Mesendoderm (in vitro differentiated cells): ENCODE measurements at regions not wholly inside any gene's neighbourhood (a gene's known extent, or its start where the extent isn't known, plus 50 kb on each side); places are given as distances from the start of the nearest gene placed in this dataset.

Source experiments
- DNase-seq: peaks from one replicate; pipeline ENCODE4 v3.0.0; 2013
- H2AK5ac ChIP-seq: 2 replicates; pipeline ENCODE4 v1.6.1; 2013; ENCODE audit warnings: low read length, inconsistent platforms
- H2BK120ac ChIP-seq: 2 replicates; pipeline ENCODE4 v1.6.1; 2013; ENCODE audit warnings: low read depth, mild to moderate bottlenecking, low read length, moderate library complexity, mixed read lengths
- H2BK15ac ChIP-seq: replicated peaks from 2 replicates; pipeline ENCODE4 v1.6.1; 2013; ENCODE audit warnings: low read depth, mild to moderate bottlenecking, moderate library complexity
- H2BK5ac ChIP-seq: 2 replicates; pipeline ENCODE4 v1.6.1; 2013; ENCODE audit warnings: low read length, inconsistent platforms
- H3K18ac ChIP-seq: 2 replicates; pipeline ENCODE4 v1.6.1; 2013; ENCODE audit warnings: mild to moderate bottlenecking, low read length, mixed read lengths
- H3K23ac ChIP-seq: one replicate; pipeline ENCODE4 v1.6.1; 2013; ENCODE audit warnings: low read length
- H3K27ac ChIP-seq: 2 replicates; pipeline ENCODE4 v1.5.1; 2013; ENCODE audit warnings: low read depth, mild to moderate bottlenecking, inconsistent platforms, low read length, moderate library complexity
- H3K27me3 ChIP-seq: 2 replicates; pipeline ENCODE4 v1.6.1; 2013; ENCODE audit warnings: low read length, control low read depth, mild to moderate bottlenecking, inconsistent platforms; ENCODE audit not compliant: insufficient read depth, poor library complexity
- H3K36me3 ChIP-seq: 2 replicates; pipeline ENCODE4 v1.6.1; 2013; ENCODE audit warnings: low read length, inconsistent platforms; ENCODE audit not compliant: control insufficient read depth, insufficient read depth
- H3K4ac ChIP-seq: one replicate; pipeline ENCODE4 v1.6.1; 2013; ENCODE audit warnings: low read depth, mild to moderate bottlenecking, low read length, moderate library complexity
- H3K4me1 ChIP-seq: 2 replicates; pipeline ENCODE4 v1.6.1; 2013; ENCODE audit warnings: low read depth, low read length, inconsistent platforms; ENCODE audit not compliant: control insufficient read depth
- H3K4me2 ChIP-seq: 2 replicates; pipeline ENCODE4 v1.6.1; 2013; ENCODE audit warnings: low read length
- H3K4me3 ChIP-seq: 2 replicates; pipeline ENCODE4 v1.5.1; 2013; ENCODE audit warnings: mild to moderate bottlenecking, low read length
- H3K56ac ChIP-seq: one replicate; pipeline ENCODE4 v1.6.1; 2013; ENCODE audit warnings: low read length
- H3K79me1 ChIP-seq: 2 replicates; pipeline ENCODE4 v1.6.1; 2013; ENCODE audit warnings: low read length, inconsistent platforms
- H3K79me2 ChIP-seq: 2 replicates; pipeline ENCODE4 v1.6.1; 2013; ENCODE audit warnings: mild to moderate bottlenecking, low read length; ENCODE audit not compliant: control insufficient read depth, insufficient read depth
- H3K9ac ChIP-seq: 2 replicates; pipeline ENCODE4 v1.6.1; 2013; ENCODE audit warnings: low read length, inconsistent platforms
- H4K5ac ChIP-seq: one replicate; pipeline ENCODE4 v1.6.1; 2013; ENCODE audit warnings: low read length
- H4K8ac ChIP-seq: one replicate; pipeline ENCODE4 v1.6.1; 2013; ENCODE audit warnings: low read depth, mild to moderate bottlenecking, control low read depth, low read length, moderate library complexity
- WGBS: extraction: QIAGEN DNeasy Blood & Tissue Kit; methylation state at CpG from one replicate; pipeline ENCODE4 v1.1.7; 2013; ENCODE audit warnings: low lambda C conversion rate, missing lambda C conversion rate; ENCODE audit not compliant: insufficient coverage; ENCODE audit errors: extremely low coverage; 5-methylcytosine and 5-hydroxymethylcytosine counted together

- H3K4me3 ChIP-seq: no peak overlapping the region
- H3K23ac ChIP-seq: no peak overlapping the region
- no peak overlapping the region for H2BK15ac ChIP-seq
- H2AK5ac ChIP-seq: no peak overlapping the region
- H3K56ac ChIP-seq: no peak overlapping the region
- H3K79me1 ChIP-seq: no peaks in the 10 kb centered on the region
- H3K18ac ChIP-seq: no peak overlapping the region
- H2BK5ac ChIP-seq: no peak overlapping the region
- no peaks in the 10 kb centered on the region for H3K4me1 ChIP-seq
- no peak overlapping the region for H3K27ac ChIP-seq
- H3K4ac ChIP-seq: no peak overlapping the region
- H4K8ac ChIP-seq: no peak overlapping the region
- H3K79me2 ChIP-seq: no peaks in the 10 kb centered on the region
- H3K4me2 ChIP-seq: no peak overlapping the region
- no peak overlapping the region for H4K5ac ChIP-seq
- DNase-seq: no peak
- no peak overlapping the region for H3K9ac ChIP-seq
- no CpG with 5 or more reads among the region's 12 CpGs for WGBS
- no peaks in the 10 kb centered on the region for H3K36me3 ChIP-seq
- H3K27me3 ChIP-seq: no peaks in the 10 kb centered on the region
- H2BK120ac ChIP-seq: no peak overlapping the region
These were observed 368.3 kb downstream of the SHANK2 start for GRCh38 chr11:70883973-70884623.

DNA sequence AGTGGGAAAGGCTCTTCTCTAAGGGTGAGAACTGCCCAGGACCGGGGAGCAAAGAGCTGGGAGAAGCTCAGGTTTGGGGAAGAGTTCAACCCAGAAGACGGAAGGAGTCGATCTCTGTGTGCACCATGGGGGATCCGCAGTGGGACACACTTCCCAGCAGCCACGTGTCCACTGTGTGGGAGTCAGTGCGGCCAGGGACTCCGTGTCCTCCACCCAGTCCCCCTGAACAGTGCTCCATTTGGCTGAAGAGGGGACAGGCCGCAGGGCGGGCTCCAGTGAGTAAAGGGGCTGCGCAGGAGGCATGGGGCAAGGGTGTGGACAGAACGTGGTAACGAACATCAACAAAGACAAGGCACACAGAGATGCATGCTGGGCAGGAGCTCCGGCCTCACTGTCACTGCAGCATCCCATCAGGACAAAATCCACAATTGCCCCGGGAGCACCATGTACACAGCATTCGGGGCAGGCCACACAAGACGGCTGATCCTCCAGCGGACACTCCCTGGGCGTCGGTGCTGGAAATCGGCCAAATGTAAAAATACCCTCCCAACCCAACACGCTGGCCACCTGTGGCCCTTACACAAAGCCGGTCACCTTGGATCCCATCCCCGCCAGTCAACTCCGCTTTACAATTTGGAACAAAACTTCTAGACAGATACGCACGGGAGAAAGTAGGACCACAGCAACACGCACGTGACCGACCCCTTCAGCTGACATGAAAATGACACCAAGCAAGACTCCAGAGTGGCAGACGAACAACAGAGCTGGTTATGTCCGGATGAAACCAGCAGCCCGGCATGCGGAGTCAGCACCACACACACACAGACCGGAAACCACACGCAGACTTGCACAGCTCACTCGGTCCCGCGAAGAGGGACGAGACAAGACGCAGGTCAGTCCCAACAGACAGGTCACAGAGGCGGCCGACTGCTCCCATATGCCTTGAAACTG lies 366.8 kb downstream of the SHANK2 start:
- Histone ChIP-seq H3K9ac (no peak overlapping the region), H3K4me3 (no peak overlapping the region), H2BK15ac (no peak overlapping the region), H3K27ac (no peak overlapping the region), H3K27me3 (no peaks in the 10 kb centered on the region), H2BK120ac (no peak overlapping the region), H3K36me3 (no peaks in the 10 kb centered on the region), H3K4me2 (no peak overlapping the region), H3K4ac (no peak overlapping the region), H2AK5ac (no peak overlapping the region), H3K18ac (no peak overlapping the region), H3K4me1 (no peaks in the 10 kb centered on the region), H3K56ac (no peak overlapping the region), H3K23ac (no peak overlapping the region), H2BK5ac (no peak overlapping the region), H3K79me1 (no peaks in the 10 kb centered on the region), H4K8ac (no peak overlapping the region), H3K79me2 (no peaks in the 10 kb centered on the region), H4K5ac (no peak overlapping the region)
- no CpG with 5 or more reads among the region's 42 CpGs for WGBS
- no peak for DNase-seq

GRCh38 chr11:70886256-70886655 lies 366.1 kb downstream of the SHANK2 start:
- Histone ChIP-seq H4K8ac (no peak overlapping the region), H2AK5ac (no peak overlapping the region), H3K27ac (no peak overlapping the region), H2BK120ac (no peak overlapping the region), H3K9ac (no peak overlapping the region), H3K27me3 (no peaks in the 10 kb centered on the region), H3K4me1 (no peaks in the 10 kb centered on the region), H3K79me2 (no peaks in the 10 kb centered on the region), H3K4me2 (no peak overlapping the region), H3K4ac (no peak overlapping the region), H3K36me3 (no peaks in the 10 kb centered on the region), H2BK5ac (no peak overlapping the region), H3K4me3 (no peak overlapping the region), H3K79me1 (no peaks in the 10 kb centered on the region), H3K23ac (no peak overlapping the region), H3K56ac (no peak overlapping the region), H2BK15ac (no peak overlapping the region), H3K18ac (no peak overlapping the region), H4K5ac (no peak overlapping the region)
- WGBS: no CpG with 5 or more reads among the region's 4 CpGs
- DNase-seq: no peak

- Histone ChIP-seq H3K27ac (no peak overlapping the region), H2BK120ac (no peak overlapping the region), H3K56ac (no peak overlapping the region), H3K23ac (no peak overlapping the region), H4K8ac (no peak overlapping the region), H3K79me2 (no peaks in the 10 kb centered on the region), H3K4ac (no peak overlapping the region), H2BK5ac (no peak overlapping the region), H4K5ac (no peak overlapping the region), H3K27me3 (no peaks in the 10 kb centered on the region), H2BK15ac (no peak overlapping the region), H3K36me3 (no peaks in the 10 kb centered on the region), H3K4me3 (no peak overlapping the region), H3K4me1 (peaks cover under 1% of the 10 kb centered on the region), H3K79me1 (no peaks in the 10 kb centered on the region), H3K4me2 (no peak overlapping the region), H2AK5ac (no peak overlapping the region), H3K18ac (no peak overlapping the region), H3K9ac (no peak overlapping the region)
- WGBS: no CpG with 5 or more reads among the region's 21 CpGs
- no peak for DNase-seq
These were observed 365.5 kb downstream of the SHANK2 start for GRCh38 chr11:70886676-70887541.

DNA sequence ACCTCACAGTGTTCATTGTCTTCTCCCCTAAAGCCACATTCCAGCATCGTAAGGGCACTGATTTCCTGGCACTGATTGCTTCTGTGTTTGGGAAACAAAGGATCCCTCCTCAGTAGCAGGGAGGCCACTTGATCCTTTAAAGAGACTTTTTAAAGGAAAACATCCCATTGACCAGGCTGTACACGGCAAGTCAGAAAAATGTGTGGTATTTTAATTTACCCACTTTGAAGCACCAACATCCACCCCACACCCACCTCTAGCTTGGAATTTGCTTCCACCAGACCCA lies 364.9 kb downstream of the SHANK2 start:
- Histone ChIP-seq H3K56ac (no peak overlapping the region), H3K18ac (no peak overlapping the region), H2BK120ac (no peak overlapping the region), H3K4ac (no peak overlapping the region), H2BK5ac (no peak overlapping the region), H3K27ac (no peak overlapping the region), H3K36me3 (no peaks in the 10 kb centered on the region), H2AK5ac (no peak overlapping the region), H3K4me3 (no peak overlapping the region), H3K79me2 (no peaks in the 10 kb centered on the region), H3K23ac (no peak overlapping the region), H4K5ac (no peak overlapping the region), H4K8ac (no peak overlapping the region), H3K79me1 (no peaks in the 10 kb centered on the region), H3K4me1 (peaks cover 3% of the 10 kb centered on the region), H3K27me3 (no peaks in the 10 kb centered on the region), H2BK15ac (no peak overlapping the region), H3K4me2 (no peak overlapping the region), H3K9ac (no peak overlapping the region)
- no CpG with 5 or more reads among the region's 2 CpGs for WGBS
- no peak for DNase-seq
